Endothelial cell of umbilical vein (primary cell): ENCODE measurements at regions not wholly inside any gene's neighbourhood (a gene's known extent, or its start where the extent isn't known, plus 50 kb on each side); places are given as distances from the start of the nearest gene placed in this dataset.

Source experiments
- BruUV-seq: library from RNA; stranded (reverse); fragments of 400-500 nt; replicated peaks from 2 replicates; lab custom pipeline; 2021; lab: Mats Ljungman, UMichigan
- CTCF ChIA-PET: fragments of 300-600, 350-600 bp; sonication (Branson Sonifier 250); formaldehyde crosslinking; loops from one replicate; lab custom pipeline; 2021; ENCODE audit warnings: antibody characterized with exemption, inconsistent platforms; lab: Charles Lee
- POLR2A ChIA-PET: fragments of 300-600, 350-600 bp; sonication (Branson Sonifier 250); formaldehyde crosslinking; loops from one replicate; lab custom pipeline; 2021; ENCODE audit warnings: antibody characterized with exemption, inconsistent platforms; lab: Charles Lee
- DNase-seq: peaks from one replicate; pipeline ENCODE4 v3.0.0-alpha.2; 2011; ENCODE audit warnings: low read depth, low spot score
- FAIRE-seq: peaks from 2 replicates; lab custom pipeline; 2011; peaks lifted over from hg19 to GRCh38; lab: Jason Lieb, UNC
- H2AFZ ChIP-seq: 2 replicates; pipeline ENCODE4 v1.6.0; 2012; ENCODE audit warnings: low read depth, low read length, control low read depth, inconsistent platforms
- H3K27ac ChIP-seq: 2 replicates; pipeline ENCODE4 v1.5.1; 2011; ENCODE audit warnings: low read depth, mild to moderate bottlenecking, control low read depth, low read length, moderate library complexity; ENCODE audit not compliant: insufficient read depth
- H3K27me3 ChIP-seq, 2 experiments: 2 replicates each; pipeline versions ENCODE4 v1.6.0 to v1.6.1; 2011; ENCODE audit warnings: low read length in 2 of 2, mixed read lengths in 1 of 2; ENCODE audit not compliant: control insufficient read depth in 2 of 2, insufficient read depth in 2 of 2
- H3K36me3 ChIP-seq, 2 experiments: 2 replicates in 1 of 2; 3 replicates in 1 of 2; pipeline ENCODE4 v1.5.1; 2011; ENCODE audit warnings: low read length in 2 of 2, mild to moderate bottlenecking in 1 of 2, moderate library complexity in 1 of 2; ENCODE audit not compliant: control insufficient read depth in 2 of 2, insufficient read depth in 2 of 2; ENCODE audit errors: extremely low read depth in 1 of 2
- H3K4me1 ChIP-seq: 3 replicates; pipeline ENCODE4 v1.5.1; 2011; ENCODE audit warnings: mild to moderate bottlenecking, low read length; ENCODE audit not compliant: control insufficient read depth, insufficient read depth; ENCODE audit errors: extremely low read depth
- H3K4me2 ChIP-seq: 2 replicates; pipeline ENCODE4 v1.6.1; 2011; ENCODE audit warnings: low read length, control low read depth, mixed read lengths; ENCODE audit not compliant: insufficient read depth
- H3K4me3 ChIP-seq, 3 experiments: fragments of 200-600 bp in 1 of 3; sonication (generic), shearing (Covaris generic) in 1 of 3; replicated peaks in 1 of 3; 2 replicates each; pipeline ENCODE4 v1.5.1; 2011 to 2016; ENCODE audit warnings: control low read depth in 3 of 3, low read length in 3 of 3, mild to moderate bottlenecking in 2 of 3, inconsistent platforms in 1 of 3, low read depth in 1 of 3, moderate library complexity in 1 of 3; ENCODE audit not compliant: insufficient read depth in 1 of 3
- H3K79me2 ChIP-seq: 2 replicates; pipeline ENCODE4 v1.6.0; 2012; ENCODE audit warnings: low read length, inconsistent platforms; ENCODE audit not compliant: control insufficient read depth, insufficient read depth
- H3K9ac ChIP-seq: replicated peaks from 2 replicates; pipeline ENCODE3; 2011; ENCODE audit warnings: low read length, control low read depth; ENCODE audit not compliant: insufficient read depth; ENCODE audit errors: extremely low read depth
- H3K9me1 ChIP-seq: replicated peaks from 3 replicates; pipeline ENCODE4 v1.6.0; 2011; ENCODE audit warnings: mild to moderate bottlenecking, low read length; ENCODE audit not compliant: control insufficient read depth, insufficient read depth; ENCODE audit errors: extremely low read depth
- H3K9me3 ChIP-seq: replicated peaks from 2 replicates; pipeline ENCODE4 v1.5.1; 2012; ENCODE audit warnings: low read length, inconsistent platforms; ENCODE audit not compliant: control insufficient read depth, insufficient read depth
- H4K20me1 ChIP-seq: replicated peaks from 2 replicates; pipeline ENCODE3; 2011; ENCODE audit warnings: mild to moderate bottlenecking, low read length; ENCODE audit not compliant: control insufficient read depth, insufficient read depth; ENCODE audit errors: extremely low read depth
- EZH2 ChIP-seq: IDR thresholded peaks from 2 replicates; pipeline ENCODE4 v1.6.1; 2012; ENCODE audit warnings: borderline replicate concordance, low read depth, mild to moderate bottlenecking, moderate library complexity, low read length, inconsistent platforms; ENCODE audit not compliant: severe bottlenecking
- FOS ChIP-seq: IDR thresholded peaks from 2 replicates; pipeline ENCODE4 v1.6.1; 2011; ENCODE audit warnings: mild to moderate bottlenecking, low read length, moderate library complexity, borderline replicate concordance; ENCODE audit not compliant: insufficient read depth
- GATA2 ChIP-seq: IDR thresholded peaks from 2 replicates; pipeline ENCODE4 v1.7.0; 2011; ENCODE audit warnings: low read depth, mild to moderate bottlenecking, moderate library complexity, mixed read lengths, low read length; ENCODE audit not compliant: insufficient read length, insufficient read depth
- JUN ChIP-seq: IDR thresholded peaks from 2 replicates; pipeline ENCODE4 v1.6.1; 2011; ENCODE audit warnings: borderline replicate concordance, low read depth; ENCODE audit not compliant: insufficient read length, insufficient read depth
- MYC ChIP-seq: IDR thresholded peaks from one replicate; pipeline ENCODE4 v1.6.1; 2011; ENCODE audit warnings: mild to moderate bottlenecking, low read depth, low read length
- POLR2A ChIP-seq: IDR thresholded peaks from 2 replicates; pipeline ENCODE4 v1.6.1; 2012; ENCODE audit warnings: low read depth, mild to moderate bottlenecking, control low read depth, low read length
- POLR2AphosphoS5 ChIP-seq: IDR thresholded peaks from 2 replicates; pipeline ENCODE4 v1.6.1; 2012; ENCODE audit warnings: low read depth, mild to moderate bottlenecking, control low read depth, low read length, moderate library complexity; ENCODE audit not compliant: insufficient read depth
- dilution Hi-C: fragments of 300-500 bp; cut with MboI; formaldehyde crosslinking; loops from one replicate; pipeline ENCODE4 v1.15.0; 2019; ENCODE audit warnings: low sequenced_read_pairs; ENCODE audit not compliant: extremely low pct_ligation_motif_present
- intact Hi-C: fragments of 100-400 bp; cut with micrococcal nuclease; formaldehyde crosslinking; loops from one replicate; pipeline ENCODE4 v1.10.0; 2022
- TF ChIP-seq, protein P1 (sequence below), 2 donors: IDR thresholded peaks; 1 replicate in 1 of 2; 2 replicates in 1 of 2; pipeline ENCODE4 v1.5.1; 2011; ENCODE audit warnings: low read length in 2 of 2, mild to moderate bottlenecking in 2 of 2, moderate library complexity in 2 of 2, control low read depth in 1 of 2, inconsistent platforms in 1 of 2, low read depth in 1 of 2; ENCODE audit not compliant: insufficient read depth in 1 of 2; ENCODE audit errors: extremely low read depth in 1 of 2
- TF ChIP-seq, protein P2 (sequence below): IDR thresholded peaks from 2 replicates; pipeline ENCODE4 v1.6.1; 2011; ENCODE audit not compliant: insufficient read depth, insufficient read length

DNA sequence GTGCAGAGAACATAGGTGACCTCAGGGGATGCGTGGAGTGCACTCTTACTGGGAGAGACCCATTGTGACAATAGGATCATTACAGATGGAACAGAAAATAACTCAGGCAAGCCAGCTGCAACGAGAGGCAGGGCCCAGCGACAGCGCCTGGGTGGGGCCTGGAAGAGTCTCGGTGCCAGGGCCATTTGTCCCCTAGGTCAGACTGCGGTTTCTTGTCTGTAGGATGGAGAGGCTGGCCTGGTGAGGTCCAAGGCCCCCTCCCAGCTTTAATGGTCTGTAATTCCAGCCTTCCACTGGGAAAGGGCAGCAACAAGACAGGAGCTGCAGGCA, 208.6 kb upstream of the APCDD1 start:
- Histone ChIP-seq H4K20me1 (no peaks in the 10 kb centered on the region), H3K4me2 (no peak overlapping the region), H3K27ac (no peak overlapping the region), H3K9me1 (no peaks in the 10 kb centered on the region), H3K4me1 (no peaks in the 10 kb centered on the region), H3K9me3 (no peaks in the 10 kb centered on the region), H3K27me3 (peaks cover 2 to 10% of the 10 kb centered on the region in 2 experiments), H2AFZ (no peak overlapping the region), H3K36me3 (no peaks in the 10 kb centered on the region), H3K4me3 (no peak overlapping the region), H3K9ac (no peak overlapping the region), H3K79me2 (no peaks in the 10 kb centered on the region)
- intact Hi-C loops (no loop called here), dilution Hi-C loops (no loop called here)
- POLR2A ChIA-PET: no interaction called here
- BruUV-seq: no TSS peak
- FAIRE-seq (no peak), DNase-seq (no peak)
- CTCF ChIA-PET: no interaction called here
- TF ChIP-seq, protein P1, sequence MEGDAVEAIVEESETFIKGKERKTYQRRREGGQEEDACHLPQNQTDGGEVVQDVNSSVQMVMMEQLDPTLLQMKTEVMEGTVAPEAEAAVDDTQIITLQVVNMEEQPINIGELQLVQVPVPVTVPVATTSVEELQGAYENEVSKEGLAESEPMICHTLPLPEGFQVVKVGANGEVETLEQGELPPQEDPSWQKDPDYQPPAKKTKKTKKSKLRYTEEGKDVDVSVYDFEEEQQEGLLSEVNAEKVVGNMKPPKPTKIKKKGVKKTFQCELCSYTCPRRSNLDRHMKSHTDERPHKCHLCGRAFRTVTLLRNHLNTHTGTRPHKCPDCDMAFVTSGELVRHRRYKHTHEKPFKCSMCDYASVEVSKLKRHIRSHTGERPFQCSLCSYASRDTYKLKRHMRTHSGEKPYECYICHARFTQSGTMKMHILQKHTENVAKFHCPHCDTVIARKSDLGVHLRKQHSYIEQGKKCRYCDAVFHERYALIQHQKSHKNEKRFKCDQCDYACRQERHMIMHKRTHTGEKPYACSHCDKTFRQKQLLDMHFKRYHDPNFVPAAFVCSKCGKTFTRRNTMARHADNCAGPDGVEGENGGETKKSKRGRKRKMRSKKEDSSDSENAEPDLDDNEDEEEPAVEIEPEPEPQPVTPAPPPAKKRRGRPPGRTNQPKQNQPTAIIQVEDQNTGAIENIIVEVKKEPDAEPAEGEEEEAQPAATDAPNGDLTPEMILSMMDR (IDR thresholded peaks at IDR 0.05; ENCODE audit: extremely low read depth in 1 of 2, insufficient read depth in 1 of 2, low read depth in 1 of 2, low read length in 2 of 2): no peak
- TF ChIP-seq MYC: no peak
- no peak for TF ChIP-seq POLR2A
- TF ChIP-seq, protein P2, sequence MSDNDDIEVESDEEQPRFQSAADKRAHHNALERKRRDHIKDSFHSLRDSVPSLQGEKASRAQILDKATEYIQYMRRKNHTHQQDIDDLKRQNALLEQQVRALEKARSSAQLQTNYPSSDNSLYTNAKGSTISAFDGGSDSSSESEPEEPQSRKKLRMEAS: no peak
- TF ChIP-seq FOS: no peak
- TF ChIP-seq POLR2AphosphoS5: no peak
- TF ChIP-seq JUN: no peak
- TF ChIP-seq EZH2: no peak
- TF ChIP-seq GATA2: no peak
